ENCODE measurements at regions not wholly inside any gene's neighbourhood (a gene's known extent, or its start where the extent isn't known, plus 50 kb on each side); places are given as distances from the start of the nearest gene placed in this dataset.

DNA sequence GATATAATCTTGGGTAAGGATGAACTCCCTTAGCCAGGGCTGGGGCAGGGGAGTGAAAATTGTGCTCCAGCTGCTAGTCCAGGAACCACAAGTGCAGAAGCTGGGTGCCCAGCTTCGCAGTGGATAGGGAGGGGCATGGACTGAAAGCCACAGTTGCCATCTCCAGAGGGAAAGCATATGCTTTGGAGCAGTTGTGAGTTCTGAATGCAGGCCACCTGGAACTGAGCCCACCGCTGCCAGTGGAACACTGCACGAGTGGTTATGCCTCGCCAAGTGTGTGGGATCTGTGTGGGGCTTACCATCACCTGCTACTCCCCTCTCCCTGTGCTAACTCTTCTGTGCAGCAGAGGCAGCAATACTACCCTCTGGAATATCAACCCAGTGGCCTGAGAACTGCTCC is 158.4 kb upstream of the DPT start:
- TF ChIP-seq CTCF (IDR thresholded peaks at IDR 0.05) (no peak), POLR2AphosphoS5 (IDR thresholded peaks at IDR 0.05) (no peak), POLR2A (IDR thresholded peaks at IDR 0.05) (no peak)

Data from upper lobe of left lung (tissue), 4 donors.